ENCODE measurements at regions not wholly inside any gene's neighbourhood (a gene's known extent, or its start where the extent isn't known, plus 50 kb on each side); places are given as distances from the start of the nearest gene placed in this dataset.

GRCh38 chr7:115122388-115122787 is 200.5 kb downstream of the MDFIC start:
- no peak for TF ChIP-seq KLF1 (tag by site-specific recombination; IDR thresholded peaks at IDR 0.05)
- no peak for TF ChIP-seq ZNF426 (tag by site-specific recombination; IDR thresholded peaks at IDR 0.05)
- TF ChIP-seq ZNF350 (tag by site-specific recombination; IDR thresholded peaks at IDR 0.05) = no peak
- TF ChIP-seq IKZF3 (tag by site-specific recombination; IDR thresholded peaks at IDR 0.05) = no peak
- no peak for TF ChIP-seq BCL11A (tag by site-specific recombination; IDR thresholded peaks at IDR 0.05; ENCODE audit: low read depth)
- no peak for TF ChIP-seq CTCF (tag by site-specific recombination; IDR thresholded peaks at IDR 0.05)
- TF ChIP-seq ZBTB48 (tag by site-specific recombination; IDR thresholded peaks at IDR 0.05) = no peak
- no peak for TF ChIP-seq RBAK (tag by site-specific recombination; IDR thresholded peaks at IDR 0.05)
- no peak for TF ChIP-seq ZNF398 (tag by site-specific recombination; IDR thresholded peaks at IDR 0.05)
- no peak for TF ChIP-seq ZNF626 (tag by site-specific recombination; IDR thresholded peaks at IDR 0.05)
- TF ChIP-seq ZNF302 (tag by site-specific recombination; IDR thresholded peaks at IDR 0.05; ENCODE audit: low read depth) = no peak
- TF ChIP-seq FEZF1 (tag by site-specific recombination; IDR thresholded peaks at IDR 0.05) = no peak
- TF ChIP-seq ZNF239 (tag by site-specific recombination; IDR thresholded peaks at IDR 0.05) = no peak
